ENCODE measurements at regions not wholly inside any gene's neighbourhood (a gene's known extent, or its start where the extent isn't known, plus 50 kb on each side); places are given as distances from the start of the nearest gene placed in this dataset.

- DNase-seq (no peak), ATAC-seq (ENCODE audit: low read depth) (no peak)
- no CpG with 5 or more reads among the region's 1 CpG for WGBS, 2 experiments (ENCODE audit: extremely low coverage in 2 of 2, insufficient read length in 1 of 2)
- Histone ChIP-seq H3K27me3 (ENCODE audit: control insufficient read depth, insufficient read depth, low read length) (no peaks in the 10 kb centered on the region), H4K20me1 (ENCODE audit: insufficient read depth, low read length) (no peaks in the 10 kb centered on the region), H2BK20ac (ENCODE audit: low read depth, low read length) (no peak overlapping the region), H3K79me1 (ENCODE audit: low read depth in 1 of 2, low read length in 2 of 2) (no peaks in the 10 kb centered on the region), H3K9me3 (ENCODE audit: control insufficient read depth, insufficient read depth, low read length) (0 out of 2 replicates have a peak, but pooled peaks cover 4% of the 10 kb centered on the region), H3K27ac (ENCODE audit: insufficient read depth, low read length) (no peak overlapping the region), H2AK5ac (ENCODE audit: low read depth, low read length) (no peak overlapping the region), H3K4me2 (ENCODE audit: low read depth, low read length) (no peak overlapping the region), H3K56ac (ENCODE audit: extremely low read depth, insufficient read depth, low read length) (no peak overlapping the region), H3K9me1 (ENCODE audit: insufficient read depth, low read length) (no peaks in the 10 kb centered on the region), H3K36me3 (ENCODE audit: control insufficient read depth, insufficient read depth, low read length) (no peaks in the 10 kb centered on the region), H3K4ac (ENCODE audit: low read depth, low read length) (no peak overlapping the region), H2BK120ac (ENCODE audit: low read depth, low read length) (no peak overlapping the region), H2BK15ac (ENCODE audit: low read depth, low read length) (no peak overlapping the region), H4K8ac (ENCODE audit: low read depth in 2 of 2, low read length in 2 of 2) (no peak overlapping the region), H4K91ac (ENCODE audit: insufficient read depth, low read depth, low read length) (no peak overlapping the region), H3K4me1 (ENCODE audit: control insufficient read depth, insufficient read depth, low read length) (no peaks in the 10 kb centered on the region), H4K5ac (ENCODE audit: low read depth, low read length) (no peak overlapping the region), H3K4me3 (ENCODE audit: insufficient read depth, low read depth, low read length) (no peak overlapping the region), H3K9ac (ENCODE audit: low read depth, low read length) (no peak overlapping the region), H2AFZ (replicated peaks; ENCODE audit: low read length, poor library complexity) (no peak overlapping the region), H3K18ac (ENCODE audit: low read depth, low read length) (no peak overlapping the region), H2AK9ac (replicated peaks; ENCODE audit: low read depth, low read length, poor library complexity) (no peak overlapping the region), H2BK5ac (ENCODE audit: low read depth, low read length, poor library complexity, severe bottlenecking) (no peak overlapping the region), H3K14ac (replicated peaks; ENCODE audit: low read depth, low read length) (no peak overlapping the region), H3K23ac (ENCODE audit: low read depth, low read length) (no peak overlapping the region)
- TF ChIP-seq FOS (IDR thresholded peaks at IDR 0.05; ENCODE audit: low read depth, low read length) (no peak), POLR2A (IDR thresholded peaks at IDR 0.05; ENCODE audit: low read depth, low read length) (no peak), MXI1 (IDR thresholded peaks at IDR 0.05; ENCODE audit: borderline replicate concordance, low read depth, low read length) (no peak), USF2 (IDR thresholded peaks at IDR 0.05; ENCODE audit: low read depth, low read length) (no peak), BHLHE40 (IDR thresholded peaks at IDR 0.05; ENCODE audit: low read depth, low read length) (no peak), MAFK (IDR thresholded peaks at IDR 0.05; ENCODE audit: low read depth, low read length) (no peak), SMC3 (IDR thresholded peaks at IDR 0.05; ENCODE audit: low read depth, low read length) (no peak), CTCF (conservative IDR thresholded peaks at IDR 0.05; ENCODE audit: low read depth, low read length) (no peak), RFX5 (IDR thresholded peaks at IDR 0.05; ENCODE audit: low read depth, low read length) (no peak), RCOR1 (IDR thresholded peaks at IDR 0.05; ENCODE audit: insufficient replicate concordance, low read length) (no peak), CEBPB (IDR thresholded peaks at IDR 0.05; ENCODE audit: low read depth, low read length) (no peak), CHD1 (IDR thresholded peaks at IDR 0.05; ENCODE audit: low read depth, low read length) (no peak), ELK1 (IDR thresholded peaks at IDR 0.05; ENCODE audit: borderline replicate concordance, low read depth, low read length) (no peak), RAD21 (IDR thresholded peaks at IDR 0.05; ENCODE audit: low read length) (no peak), NFE2L2 (IDR thresholded peaks at IDR 0.05; ENCODE audit: low read depth, low read length) (no peak), MAZ (IDR thresholded peaks at IDR 0.05; ENCODE audit: borderline replicate concordance, low read depth, low read length) (no peak)
- no TSS peak for BruUV-seq (replicated peaks)
- in situ Hi-C loops (cut with MboI; ENCODE audit: low sequenced_read_pairs) (no loop called here), intact Hi-C loops (cut with micrococcal nuclease) (no loop called here), dilution Hi-C loops (cut with HindIII; ENCODE audit: low sequenced_read_pairs, unreplicated experiment) (no loop called here)
- ChIA-PET POLR2A (ENCODE audit: unreplicated experiment) (no interaction called here), CTCF (no interaction called here)
These were observed 155.9 kb upstream of the CCNG1 start for GRCh38 chr5:163281512-163281911.

Measured in IMR-90 (cell line).